Cardiac fibroblast (primary cell): ENCODE measurements at regions not wholly inside any gene's neighbourhood (a gene's known extent, or its start where the extent isn't known, plus 50 kb on each side); places are given as distances from the start of the nearest gene placed in this dataset.

Source experiments
- DNase-seq, 2 donors: peaks; one replicate each; pipeline versions ENCODE4 v3.0.0 to v3.0.0-alpha.2; 2010; ENCODE audit warnings: low read depth in 2 of 2
- H3K4me3 ChIP-seq, 2 donors: replicated peaks in 1 of 2; 1 replicate in 1 of 2; 2 replicates in 1 of 2; pipeline ENCODE4 v1.5.1; 2011; ENCODE audit warnings: low read depth in 2 of 2, low read length in 2 of 2, mild to moderate bottlenecking in 2 of 2, moderate library complexity in 1 of 2
- TF ChIP-seq, protein P1 (sequence below): IDR thresholded peaks from one replicate; pipeline ENCODE4 v1.5.1; 2011; ENCODE audit warnings: low read depth, mild to moderate bottlenecking, low read length, inconsistent platforms

DNA sequence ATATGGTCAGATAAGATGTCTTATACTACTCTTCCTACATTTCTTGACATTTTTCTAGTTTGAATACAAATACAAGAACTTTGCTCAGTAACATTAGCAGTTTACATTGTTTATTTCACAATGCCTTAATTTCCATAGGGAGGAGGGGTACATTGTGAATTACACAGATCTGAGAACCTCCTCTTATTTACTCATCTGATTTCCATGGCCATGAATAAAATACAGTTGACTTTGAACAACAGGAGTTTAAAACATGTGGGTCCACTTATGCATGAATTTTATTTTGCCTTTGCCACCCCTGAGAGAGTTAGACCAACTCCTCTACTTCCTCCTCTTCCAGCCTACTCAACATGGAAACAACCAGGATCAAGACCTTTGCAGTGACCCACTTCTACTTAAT, 67.7 kb downstream of the MGST1 start:
- TF ChIP-seq, protein P1, sequence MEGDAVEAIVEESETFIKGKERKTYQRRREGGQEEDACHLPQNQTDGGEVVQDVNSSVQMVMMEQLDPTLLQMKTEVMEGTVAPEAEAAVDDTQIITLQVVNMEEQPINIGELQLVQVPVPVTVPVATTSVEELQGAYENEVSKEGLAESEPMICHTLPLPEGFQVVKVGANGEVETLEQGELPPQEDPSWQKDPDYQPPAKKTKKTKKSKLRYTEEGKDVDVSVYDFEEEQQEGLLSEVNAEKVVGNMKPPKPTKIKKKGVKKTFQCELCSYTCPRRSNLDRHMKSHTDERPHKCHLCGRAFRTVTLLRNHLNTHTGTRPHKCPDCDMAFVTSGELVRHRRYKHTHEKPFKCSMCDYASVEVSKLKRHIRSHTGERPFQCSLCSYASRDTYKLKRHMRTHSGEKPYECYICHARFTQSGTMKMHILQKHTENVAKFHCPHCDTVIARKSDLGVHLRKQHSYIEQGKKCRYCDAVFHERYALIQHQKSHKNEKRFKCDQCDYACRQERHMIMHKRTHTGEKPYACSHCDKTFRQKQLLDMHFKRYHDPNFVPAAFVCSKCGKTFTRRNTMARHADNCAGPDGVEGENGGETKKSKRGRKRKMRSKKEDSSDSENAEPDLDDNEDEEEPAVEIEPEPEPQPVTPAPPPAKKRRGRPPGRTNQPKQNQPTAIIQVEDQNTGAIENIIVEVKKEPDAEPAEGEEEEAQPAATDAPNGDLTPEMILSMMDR: no peak

DNA sequence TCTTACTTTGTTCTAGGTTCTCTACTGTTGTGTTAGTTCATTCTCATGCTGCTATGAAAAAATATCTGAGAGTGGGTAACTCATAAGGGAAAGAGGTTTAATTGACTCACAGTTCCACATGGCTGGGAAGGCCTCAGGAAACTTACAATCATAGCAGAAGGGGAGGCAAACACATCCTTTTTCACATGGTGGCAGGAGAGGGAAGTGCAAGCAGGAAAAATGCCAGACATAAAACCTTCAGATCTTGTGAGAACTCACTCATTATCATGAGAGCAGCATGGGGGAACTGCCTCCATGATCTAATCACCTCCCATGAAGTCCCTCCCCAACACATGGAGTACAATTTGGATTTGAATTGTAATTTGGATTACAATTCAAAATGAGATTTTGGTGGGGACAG, 69.6 kb downstream of the MGST1 start:
- TF ChIP-seq, protein P1: no peak
- DNase-seq: peak in 1 of 2 donors; percentile 2
- no peak overlapping the region for H3K4me3 ChIP-seq

More for the DNA sequence above, 67.7 kb downstream of the MGST1 start:
- H3K4me3 ChIP-seq: no peak overlapping the region
- DNase-seq: no peak

DNA sequence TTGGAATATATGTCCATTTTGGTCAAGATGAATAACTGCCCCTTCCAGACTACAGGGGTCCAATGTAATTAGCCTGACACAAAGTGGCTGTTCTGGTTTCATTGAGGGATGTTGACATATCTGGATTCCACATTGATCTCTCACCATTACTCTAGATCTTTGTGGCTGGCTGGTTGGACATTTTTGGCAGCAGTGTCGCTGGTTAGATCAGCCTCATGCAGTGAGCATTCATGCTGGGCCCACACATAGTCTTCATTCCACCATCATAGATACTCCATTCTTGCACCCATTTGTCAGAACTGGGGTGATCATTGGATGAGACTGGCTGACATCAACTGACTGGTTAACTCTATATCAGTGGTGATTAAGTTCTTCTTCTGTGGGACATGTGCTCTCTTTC, 74.4 kb downstream of the MGST1 start:
- TF ChIP-seq, protein P1: no peak
- DNase-seq: peak in 1 of 2 donors; percentile 24
- H3K4me3 ChIP-seq: no peak overlapping the region

DNA sequence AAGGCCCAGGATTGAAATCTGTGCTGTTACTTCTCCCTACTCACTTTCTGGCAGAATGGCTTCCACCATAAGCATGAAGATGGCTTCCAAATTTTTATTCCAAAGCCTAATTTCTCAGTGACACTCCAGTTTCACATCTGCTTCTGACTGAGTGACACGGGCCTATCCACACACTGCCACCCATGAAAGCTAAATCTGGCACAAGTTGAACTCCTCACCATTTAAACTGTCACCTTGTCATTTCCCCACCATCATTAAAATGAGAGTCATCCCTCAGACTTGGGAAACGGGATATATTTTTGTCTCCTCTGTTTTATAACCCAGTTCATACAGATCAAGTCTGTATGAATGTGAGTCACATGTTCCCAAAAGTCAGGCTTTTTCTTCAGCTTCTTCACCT, 77.1 kb downstream of the MGST1 start:
- DNase-seq: no peak
- TF ChIP-seq, protein P1: no peak
- no peak overlapping the region for H3K4me3 ChIP-seq

DNA sequence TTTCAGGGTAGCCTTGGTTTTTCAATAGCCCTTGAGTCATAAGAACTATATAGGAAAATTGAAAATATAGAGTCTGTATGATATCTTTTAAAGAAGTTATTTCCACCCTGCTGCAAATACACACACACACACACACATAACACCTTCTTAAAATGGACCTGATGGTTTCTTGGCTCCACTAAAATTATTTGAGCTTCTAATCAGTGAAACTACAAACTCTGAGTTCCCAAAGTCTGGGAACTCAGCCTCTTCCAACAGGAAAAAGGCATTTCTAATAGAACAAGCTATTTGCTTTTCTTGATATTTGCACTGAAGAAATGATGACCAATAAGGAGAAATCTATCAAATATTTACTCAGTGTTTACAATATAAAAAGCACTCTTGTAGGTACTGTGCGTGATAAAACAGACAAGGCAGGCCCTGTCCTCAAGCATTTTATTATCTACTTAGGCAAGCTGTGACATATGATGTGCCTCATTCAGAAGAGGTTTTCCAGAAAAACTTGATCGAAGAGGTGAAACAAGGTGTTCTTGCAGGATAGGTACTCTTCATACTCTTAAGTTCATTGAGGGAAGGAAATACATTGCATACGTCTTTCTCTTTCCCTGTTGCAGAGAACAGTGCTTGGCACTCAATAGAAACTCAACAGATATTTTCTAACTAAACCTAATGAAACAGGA, 88.6 kb downstream of the MGST1 start:
- TF ChIP-seq, protein P1: no peak
- H3K4me3 ChIP-seq: no peak overlapping the region
- DNase-seq: no peak

DNA sequence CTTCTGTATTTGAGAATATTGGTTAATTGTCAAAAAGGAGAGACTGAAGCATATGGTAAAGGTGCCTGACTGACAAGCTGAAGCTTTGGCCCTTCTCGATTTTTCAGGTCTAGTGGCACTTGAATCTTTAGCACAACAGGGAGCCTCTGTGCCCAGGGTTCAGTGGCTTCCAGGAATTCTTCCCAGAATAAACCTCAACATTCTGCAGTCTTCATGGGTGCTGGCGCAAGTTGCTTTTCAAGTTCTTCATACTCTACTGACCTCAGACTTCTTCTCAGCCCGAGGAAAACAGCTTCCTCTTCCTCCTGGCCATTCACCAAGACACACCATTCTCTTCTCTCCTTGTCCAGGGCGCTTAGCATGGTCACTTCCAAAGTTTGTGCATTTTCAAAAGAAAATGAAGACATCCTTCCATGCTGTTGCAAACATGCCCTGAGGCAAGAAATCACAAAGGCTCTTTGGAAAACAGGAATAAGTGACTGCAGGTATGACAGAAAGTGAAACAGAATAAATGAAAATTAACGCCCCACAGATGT, 89.9 kb downstream of the MGST1 start:
- no peak overlapping the region for H3K4me3 ChIP-seq
- no peak for DNase-seq
- TF ChIP-seq, protein P1: no peak
